ENCODE measurements at regions not wholly inside any gene's neighbourhood (a gene's known extent, or its start where the extent isn't known, plus 50 kb on each side); places are given as distances from the start of the nearest gene placed in this dataset.

GRCh38 chr4:79502081-79502480, 94.1 kb upstream of the GK2 start:
- Mint-ChIP-seq H3K36me3 (ENCODE audit: low read depth) (no peaks in the 10 kb centered on the region), H3K27me3 (ENCODE audit: insufficient read depth) (no peaks in the 10 kb centered on the region), H3K27ac (no peak overlapping the region), H3K4me1 (ENCODE audit: low read depth) (no peaks in the 10 kb centered on the region), H3K4me3 (no peak overlapping the region), H3K9me3 (peaks cover 13% of the 10 kb centered on the region)
- TF ChIP-seq CTCF (IDR thresholded peaks at IDR 0.05) = no peak
- DNase-seq = no peak

- H3K4me1 Mint-ChIP-seq (ENCODE audit: low read depth) = no peaks in the 10 kb centered on the region
- no peaks in the 10 kb centered on the region for H3K27me3 Mint-ChIP-seq (ENCODE audit: insufficient read depth)
- TF ChIP-seq CTCF (IDR thresholded peaks at IDR 0.05) = no peak
- peaks cover 16% of the 10 kb centered on the region for H3K9me3 Mint-ChIP-seq
- H3K36me3 Mint-ChIP-seq (ENCODE audit: low read depth) = no peaks in the 10 kb centered on the region; the same call in 1 of the 2 replicates
- no peak overlapping the region for H3K27ac Mint-ChIP-seq
- no peak for DNase-seq
- H3K4me3 Mint-ChIP-seq = no peak overlapping the region
Observed at GRCh38 chr4:79498282-79498681, 90.3 kb upstream of the GK2 start.

GRCh38 chr4:79497001-79497400, 89.0 kb upstream of the GK2 start:
- Mint-ChIP-seq H3K4me1 (ENCODE audit: low read depth) (no peaks in the 10 kb centered on the region), H3K4me3 (no peak overlapping the region), H3K27me3 (ENCODE audit: insufficient read depth) (no peaks in the 10 kb centered on the region), H3K9me3 (peaks cover 16% of the 10 kb centered on the region), H3K27ac (no peak overlapping the region), H3K36me3 (ENCODE audit: low read depth) (no peaks in the 10 kb centered on the region; the same call in 1 of the 2 replicates)
- TF ChIP-seq CTCF (IDR thresholded peaks at IDR 0.05) = no peak
- no peak for DNase-seq

GRCh38 chr4:79495447-79495846, 87.4 kb upstream of the GK2 start:
- H3K36me3 Mint-ChIP-seq (ENCODE audit: low read depth) = no peaks in the 10 kb centered on the region; the same call in 1 of the 2 replicates
- TF ChIP-seq CTCF (IDR thresholded peaks at IDR 0.05) = no peak
- H3K4me3 Mint-ChIP-seq = no peak overlapping the region

GRCh38 chr4:79492148-79492547, 84.1 kb upstream of the GK2 start:
- no peak for DNase-seq
- H3K36me3 Mint-ChIP-seq (ENCODE audit: low read depth) = no peaks in the 10 kb centered on the region; the same call in 1 of the 2 replicates
- TF ChIP-seq CTCF (IDR thresholded peaks at IDR 0.05) = no peak
- no peaks in the 10 kb centered on the region for H3K27me3 Mint-ChIP-seq (ENCODE audit: insufficient read depth)
- H3K4me1 Mint-ChIP-seq (ENCODE audit: low read depth) = no peaks in the 10 kb centered on the region
- peaks cover 15% of the 10 kb centered on the region for H3K9me3 Mint-ChIP-seq
- no peak overlapping the region for H3K27ac Mint-ChIP-seq
- H3K4me3 Mint-ChIP-seq = no peak overlapping the region

More at GRCh38 chr4:79495447-79495846, 87.4 kb upstream of the GK2 start:
- Mint-ChIP-seq H3K27ac (no peak overlapping the region), H3K9me3 (peaks cover 19% of the 10 kb centered on the region), H3K27me3 (ENCODE audit: insufficient read depth) (no peaks in the 10 kb centered on the region), H3K4me1 (ENCODE audit: low read depth) (no peaks in the 10 kb centered on the region)
- DNase-seq = no peak

GRCh38 chr4:79489506-79489905, 81.5 kb upstream of the GK2 start:
- Mint-ChIP-seq H3K27me3 (ENCODE audit: insufficient read depth) (no peaks in the 10 kb centered on the region), H3K9me3 (peaks cover 12% of the 10 kb centered on the region), H3K4me3 (no peak overlapping the region), H3K4me1 (ENCODE audit: low read depth) (no peaks in the 10 kb centered on the region), H3K27ac (no peak overlapping the region), H3K36me3 (ENCODE audit: low read depth) (no peaks in the 10 kb centered on the region)
- TF ChIP-seq CTCF (IDR thresholded peaks at IDR 0.05) = no peak
- DNase-seq = no peak
